H1 (cell line): ENCODE measurements at regions not wholly inside any gene's neighbourhood (a gene's known extent, or its start where the extent isn't known, plus 50 kb on each side); places are given as distances from the start of the nearest gene placed in this dataset.

Experiments used
- CTCF ChIA-PET: fragments of 300-600 bp; sonication (Branson Sonifier 250); formaldehyde crosslinking; loops from one replicate; lab custom pipeline; 2021; ENCODE audit not compliant: partially characterized antibody; lab: Charles Lee
- POLR2A ChIA-PET: fragments of 300-600 bp; sonication (Branson Sonifier 250); formaldehyde crosslinking; loops from one replicate; lab custom pipeline; 2021; ENCODE audit warnings: inconsistent platforms; ENCODE audit not compliant: partially characterized antibody; lab: Charles Lee
- DNase-seq, 2 experiments: peaks; one replicate each; pipeline versions ENCODE4 v3.0.0 to v3.0.0-alpha.2; 2010 to 2022; ENCODE audit warnings: low spot score in 2 of 2, low read depth in 1 of 2, mixed read lengths in 1 of 2
- FAIRE-seq: peaks from 2 replicates; lab custom pipeline; 2011; peaks lifted over from hg19 to GRCh38; lab: Jason Lieb, UNC
- H2AFZ ChIP-seq: 2 replicates; pipeline ENCODE4 v1.8.1; 2012; ENCODE audit warnings: low read length, inconsistent platforms
- H2AK5ac ChIP-seq: 2 replicates; pipeline ENCODE4 v1.6.1; 2013; ENCODE audit warnings: low read depth, low read length
- H2BK120ac ChIP-seq: replicated peaks from 2 replicates; pipeline ENCODE3; 2013; ENCODE audit warnings: low read depth, low read length, inconsistent platforms
- H2BK12ac ChIP-seq: 2 replicates; pipeline ENCODE4 v1.6.1; 2013; ENCODE audit warnings: low read depth, low read length
- H2BK15ac ChIP-seq: 2 replicates; pipeline ENCODE4 v1.6.1; 2013; ENCODE audit warnings: low read length
- H2BK20ac ChIP-seq: 2 replicates; pipeline ENCODE4 v1.6.1; 2013; ENCODE audit warnings: low read length
- H2BK5ac ChIP-seq: 2 replicates; pipeline ENCODE4 v1.6.1; 2013; ENCODE audit warnings: low read depth, low read length
- H3K14ac ChIP-seq: 2 replicates; pipeline ENCODE4 v1.6.1; 2013; ENCODE audit warnings: inconsistent platforms; ENCODE audit not compliant: insufficient read length
- H3K18ac ChIP-seq: 2 replicates; pipeline ENCODE4 v1.6.1; 2013; ENCODE audit warnings: low read length; ENCODE audit errors: extremely low read depth
- H3K23ac ChIP-seq: 2 replicates; pipeline ENCODE4 v1.6.1; 2013; ENCODE audit warnings: inconsistent platforms; ENCODE audit not compliant: insufficient read length
- H3K23me2 ChIP-seq: 2 replicates; pipeline ENCODE4 v1.6.1; 2013; ENCODE audit warnings: low read depth, low read length
- H3K27ac ChIP-seq: 2 replicates; pipeline ENCODE4 v1.6.1; 2011; ENCODE audit warnings: low read depth, low read length, inconsistent platforms
- H3K27me3 ChIP-seq, 4 experiments: replicated peaks in 1 of 4; 1 replicate in 1 of 4; 2 replicates in 3 of 4; pipeline versions ENCODE4 v1.6.1 to v1.8.1; 2011 to 2013; ENCODE audit warnings: low read length in 3 of 4, mild to moderate bottlenecking in 3 of 4, inconsistent platforms in 2 of 4, mixed read lengths in 2 of 4, moderate library complexity in 1 of 4; ENCODE audit not compliant: control insufficient read depth in 3 of 4, insufficient read depth in 3 of 4; ENCODE audit errors: extremely low read depth in 1 of 4
- H3K36me3 ChIP-seq, 4 experiments: 2 replicates each; pipeline versions ENCODE4 v1.6.1 to v1.8.1; 2011 to 2013; ENCODE audit warnings: mild to moderate bottlenecking in 4 of 4, low read length in 3 of 4, moderate library complexity in 2 of 4, control low read depth in 1 of 4, inconsistent platforms in 1 of 4; ENCODE audit not compliant: insufficient read depth in 4 of 4, control insufficient read depth in 2 of 4
- H3K4ac ChIP-seq: replicated peaks from 2 replicates; pipeline ENCODE3; 2013; ENCODE audit warnings: low read length, low read depth, mixed read lengths, inconsistent platforms; ENCODE audit not compliant: insufficient read length
- H3K4me1 ChIP-seq, 4 experiments: replicated peaks in 1 of 4; 1 replicate in 1 of 4; 2 replicates in 3 of 4; pipeline versions ENCODE4 v1.6.1 to v1.8.1; 2011 to 2013; ENCODE audit warnings: low read length in 3 of 4, inconsistent platforms in 2 of 4, mixed read lengths in 1 of 4; ENCODE audit not compliant: insufficient read depth in 4 of 4, control insufficient read depth in 3 of 4
- H3K4me2 ChIP-seq, 2 experiments: 2 replicates each; pipeline versions ENCODE4 v1.6.1 to v1.8.1; 2011 to 2013; ENCODE audit warnings: low read depth in 2 of 2, low read length in 2 of 2, control low read depth in 1 of 2, inconsistent platforms in 1 of 2, mild to moderate bottlenecking in 1 of 2; ENCODE audit not compliant: insufficient read depth in 1 of 2
- H3K4me3 ChIP-seq, 4 experiments: fragments of 200-600, 300-600 bp in 1 of 4; sonication (generic), shearing (Covaris generic), sonication (Bioruptor Twin) in 1 of 4; 2 replicates each; pipeline versions ENCODE4 v1.5.1 to v1.8.1; 2011 to 2016; ENCODE audit warnings: low read length in 4 of 4, low read depth in 3 of 4, control low read depth in 2 of 4, inconsistent platforms in 2 of 4, mild to moderate bottlenecking in 2 of 4, mixed read lengths in 1 of 4, moderate library complexity in 1 of 4; ENCODE audit not compliant: insufficient read depth in 2 of 4; ENCODE audit errors: extremely low read depth in 1 of 4
- H3K56ac ChIP-seq: replicated peaks from 2 replicates; pipeline ENCODE3; 2013; ENCODE audit warnings: low read depth, mild to moderate bottlenecking, mixed read lengths, low read length, inconsistent platforms; ENCODE audit not compliant: insufficient read length
- H3K79me1 ChIP-seq: 2 replicates; pipeline ENCODE4 v1.6.1; 2013; ENCODE audit warnings: low read depth, low read length, control low read depth
- H3K79me2 ChIP-seq, 2 experiments: 2 replicates each; pipeline versions ENCODE4 v1.6.1 to v1.8.1; 2012 to 2013; ENCODE audit warnings: low read length in 2 of 2, mild to moderate bottlenecking in 2 of 2, inconsistent platforms in 1 of 2; ENCODE audit not compliant: insufficient read depth in 2 of 2, control insufficient read depth in 1 of 2
- H3K9ac ChIP-seq, 4 experiments: replicated peaks in 1 of 4; 1 replicate in 1 of 4; 2 replicates in 3 of 4; pipeline versions ENCODE4 v1.6.1 to v1.8.1; 2011 to 2013; ENCODE audit warnings: low read depth in 3 of 4, low read length in 3 of 4, control low read depth in 2 of 4, mild to moderate bottlenecking in 2 of 4, moderate library complexity in 2 of 4, inconsistent platforms in 1 of 4; ENCODE audit errors: extremely low read depth in 1 of 4
- H3K9me3 ChIP-seq, 2 experiments: 2 replicates each; pipeline versions ENCODE4 v1.6.1 to v1.8.1; 2012 to 2013; ENCODE audit warnings: mild to moderate bottlenecking in 2 of 2, moderate library complexity in 2 of 2, control low read depth in 1 of 2, inconsistent platforms in 1 of 2, low read depth in 1 of 2, low read length in 1 of 2, mixed read lengths in 1 of 2; ENCODE audit not compliant: insufficient read depth in 2 of 2
- H4K20me1 ChIP-seq, 2 experiments: replicated peaks in 1 of 2; 2 replicates each; pipeline versions ENCODE3 to v1.8.1; 2011 to 2013; ENCODE audit warnings: inconsistent platforms in 2 of 2, low read length in 2 of 2, mild to moderate bottlenecking in 1 of 2; ENCODE audit not compliant: insufficient read depth in 2 of 2, control insufficient read depth in 1 of 2
- H4K5ac ChIP-seq: 2 replicates; pipeline ENCODE4 v1.6.1; 2013; ENCODE audit warnings: low read length, low read depth, mixed read lengths, inconsistent platforms; ENCODE audit not compliant: insufficient read length
- H4K8ac ChIP-seq: 2 replicates; pipeline ENCODE4 v1.8.0; 2013; ENCODE audit warnings: mild to moderate bottlenecking, moderate library complexity, low read length, inconsistent platforms; ENCODE audit not compliant: insufficient read depth; ENCODE audit errors: extremely low read depth
- H4K91ac ChIP-seq: replicated peaks from 2 replicates; pipeline ENCODE3; 2013; ENCODE audit warnings: low read length, mixed read lengths, inconsistent platforms; ENCODE audit not compliant: insufficient read length
- ASH2L ChIP-seq: fragments of 200-600, 300-600 bp; sonication (generic); IDR thresholded peaks from one replicate; pipeline ENCODE4 v1.7.1; 2017; ENCODE audit warnings: low read length
- BACH1 ChIP-seq: IDR thresholded peaks from 2 replicates; pipeline ENCODE4 v1.6.1; 2012; ENCODE audit warnings: low read length, improper control_type of control experiment
- BRCA1 ChIP-seq: IDR thresholded peaks from 2 replicates; pipeline ENCODE4 v1.6.1; 2012; ENCODE audit warnings: low read depth, low read length, improper control_type of control experiment
- CBX5 ChIP-seq: fragments of 300-800, 300-1000 bp; sonication (generic); IDR thresholded peaks from 2 replicates; pipeline ENCODE4 v1.7.1; 2016; ENCODE audit warnings: antibody characterized with exemption, low read length, low read depth
- E2F6 ChIP-seq: IDR thresholded peaks from 2 replicates; pipeline ENCODE4 v1.6.1; 2012; ENCODE audit warnings: inconsistent platforms
- EGR1 ChIP-seq: IDR thresholded peaks from 2 replicates; pipeline ENCODE4 v1.6.1; 2011; ENCODE audit warnings: low read depth, low read length, borderline replicate concordance
- GABPA ChIP-seq: IDR thresholded peaks from 2 replicates; pipeline ENCODE4 v1.6.1; 2011; ENCODE audit warnings: mild to moderate bottlenecking, low read length, moderate library complexity, borderline replicate concordance; ENCODE audit not compliant: insufficient read depth
- HDAC2 ChIP-seq, 2 experiments: fragments of 300-600 bp in 1 of 2; sonication (generic) in 1 of 2; IDR thresholded peaks; 2 replicates each; pipeline ENCODE4 v1.6.1; 2011 to 2012; ENCODE audit warnings: low read depth in 2 of 2, low read length in 2 of 2, mild to moderate bottlenecking in 2 of 2, moderate library complexity in 2 of 2, borderline replicate concordance in 1 of 2, inconsistent platforms in 1 of 2
- KDM4A ChIP-seq: IDR thresholded peaks from one replicate; pipeline ENCODE4 v1.7.1; 2012; ENCODE audit warnings: low read depth, mild to moderate bottlenecking, moderate library complexity, low read length, inconsistent platforms; ENCODE audit not compliant: severe bottlenecking
- KDM5A ChIP-seq: fragments of 200-600 bp; IDR thresholded peaks from 2 replicates; pipeline ENCODE4 v1.7.1; 2012; ENCODE audit warnings: mild to moderate bottlenecking, low read length, inconsistent platforms, mixed read lengths
- RFX5 ChIP-seq: IDR thresholded peaks from 2 replicates; pipeline ENCODE4 v1.6.1; 2011; ENCODE audit warnings: low read depth, low read length, improper control_type of control experiment, borderline replicate concordance
- SAP30 ChIP-seq: fragments of 300-600 bp; sonication (generic); IDR thresholded peaks from 2 replicates; pipeline ENCODE4 v1.7.1; 2012; ENCODE audit warnings: low read length, moderate library complexity, mild to moderate bottlenecking, inconsistent platforms; ENCODE audit not compliant: insufficient read depth, insufficient replicate concordance
- SRF ChIP-seq: IDR thresholded peaks from 2 replicates; pipeline ENCODE4 v1.6.1; 2011; ENCODE audit warnings: mild to moderate bottlenecking, low read depth, low read length, moderate library complexity
- ZNF274 ChIP-seq: IDR thresholded peaks from 2 replicates; pipeline ENCODE4 v1.7.0; 2012; ENCODE audit warnings: low read length, borderline replicate concordance; ENCODE audit errors: extremely low read depth
- WGBS, 2 experiments: shearing (Covaris generic) in 1 of 2; methylation state at CpG; one replicate each; pipeline versions ENCODE4 v1.1.6 to v1.1.7; 2013 to 2015; ENCODE audit warnings: low lambda C conversion rate in 2 of 2, mixed read lengths in 2 of 2, inconsistent platforms in 1 of 2, low coverage in 1 of 2, missing lambda C conversion rate in 1 of 2; ENCODE audit not compliant: insufficient replicate concordance in 2 of 2, insufficient coverage in 1 of 2, insufficient read length in 1 of 2; ENCODE audit errors: extremely low coverage in 1 of 2, missing lambda C conversion rate in 1 of 2; 5-methylcytosine and 5-hydroxymethylcytosine counted together

- Histone ChIP-seq H3K36me3 (no peaks in the 10 kb centered on the region), H3K56ac (no peak overlapping the region), H4K91ac (no peak overlapping the region), H2BK20ac (no peak overlapping the region), H4K8ac (no peak overlapping the region), H3K27ac (no peak overlapping the region), H3K23ac (no peak overlapping the region), H3K79me1 (no peaks in the 10 kb centered on the region), H3K4me3 (no peak overlapping the region), H3K18ac (no peak overlapping the region), H3K4ac (no peak overlapping the region), H3K4me1 (no peaks in the 10 kb centered on the region), H3K14ac (no peak overlapping the region), H4K20me1 (no peaks in the 10 kb centered on the region), H2BK15ac (no peak overlapping the region), H2AFZ (no peak overlapping the region), H2AK5ac (no peak overlapping the region), H3K4me2 (no peak overlapping the region), H2BK120ac (no peak overlapping the region), H2BK12ac (no peak overlapping the region), H3K27me3 (no peaks in the 10 kb centered on the region), H3K23me2 (no peaks in the 10 kb centered on the region), H3K9ac (no peak overlapping the region), H3K79me2 (no peaks in the 10 kb centered on the region), H3K9me3 (no peaks in the 10 kb centered on the region), H2BK5ac (no peak overlapping the region), H4K5ac (no peak overlapping the region)
- DNase-seq (no peak), FAIRE-seq (no peak)
- ChIA-PET CTCF (interaction anchor here (0.6 kb wide), 1 partner anchor 277 kb away, joined by 3 read pairs; no protein-coding TSS in a partner anchor), POLR2A (interaction anchor here (0.8 kb wide), 1 partner anchor 230 kb away, joined by 3 read pairs; no protein-coding TSS in a partner anchor)
- TF ChIP-seq BRCA1 (no peak), E2F6 (no peak), BACH1 (no peak), ASH2L (no peak), EGR1 (no peak), SRF (no peak), SAP30 (no peak), RFX5 (no peak), KDM5A (no peak), GABPA (no peak), CBX5 (no peak), ZNF274 (no peak), HDAC2 (IDR thresholded peaks at IDR 0.05; ENCODE audit: borderline replicate concordance in 1 of 2, low read depth in 2 of 2, low read length in 2 of 2) (no peak), KDM4A (no peak)
- 87% methylated on average over 2 of the region's 2 CpGs; no CpG with 5 or more reads in 1 of the 2 experiments for WGBS, 2 experiments
These were observed 156.0 kb downstream of the PCDH18 start for GRCh38 chr4:137376312-137376711.
